SU-DHL-6 (cell line): ENCODE measurements at regions not wholly inside any gene's neighbourhood (a gene's known extent, or its start where the extent isn't known, plus 50 kb on each side); places are given as distances from the start of the nearest gene placed in this dataset.

ENCODE experiments used
- H2AFZ ChIP-seq: fragments of 200-600 bp; sonication (generic); 2 replicates; pipeline ENCODE4 v1.6.1; 2014; ENCODE audit warnings: low read depth, mild to moderate bottlenecking, moderate library complexity, mixed read lengths, antibody characterized with exemption, low read length; ENCODE audit not compliant: severe bottlenecking
- H3F3A ChIP-seq: fragments of 200-600 bp; shearing (Covaris generic); 2 replicates; pipeline ENCODE4 v1.6.0; 2016; ENCODE audit warnings: antibody characterized with exemption, mild to moderate bottlenecking; ENCODE audit not compliant: insufficient read depth
- H3K27ac ChIP-seq: fragments of 200-600 bp; sonication (generic); 2 replicates; pipeline ENCODE4 v1.5.1; 2016; ENCODE audit warnings: low read depth, mild to moderate bottlenecking, low read length, moderate library complexity, mixed read lengths
- H3K27me3 ChIP-seq: fragments of 200-600 bp; sonication (generic), shearing (Covaris generic); 2 replicates; pipeline ENCODE4 v1.6.0; 2014; ENCODE audit warnings: mild to moderate bottlenecking, low read length
- H3K36me3 ChIP-seq: fragments of 200-600 bp; sonication (generic); 2 replicates; pipeline ENCODE4 v1.6.1; 2014; ENCODE audit warnings: mild to moderate bottlenecking, low read length, mixed read lengths
- H3K4me2 ChIP-seq: fragments of 300-600, 200-600 bp; shearing (Covaris generic), sonication (generic); 2 replicates; pipeline ENCODE4 v1.6.0; 2014; ENCODE audit warnings: low read length, low read depth, mild to moderate bottlenecking; ENCODE audit not compliant: poor library complexity, severe bottlenecking
- H3K4me3 ChIP-seq: fragments of 200-600 bp; sonication (generic); 2 replicates; pipeline ENCODE4 v1.5.1; 2014; ENCODE audit warnings: antibody characterized with exemption, low read length, mild to moderate bottlenecking, mixed read lengths; ENCODE audit not compliant: insufficient read depth, poor library complexity, severe bottlenecking
- H3K79me2 ChIP-seq: fragments of 200-600 bp; sonication (generic); 2 replicates; pipeline ENCODE4 v1.6.1; 2014; ENCODE audit warnings: mild to moderate bottlenecking, low read length, moderate library complexity; ENCODE audit not compliant: insufficient read depth
- H3K9ac ChIP-seq: fragments of 200-600 bp; sonication (generic); 2 replicates; pipeline ENCODE4 v1.7.0; 2014; ENCODE audit warnings: mild to moderate bottlenecking, low read length
- H3K9me2 ChIP-seq: fragments of 200-600 bp; sonication (generic); replicated peaks from 2 replicates; pipeline ENCODE4 v1.6.1; 2014; ENCODE audit warnings: low read length; ENCODE audit not compliant: insufficient read depth
- H3K9me3 ChIP-seq: fragments of 200-600 bp; sonication (generic); 2 replicates; pipeline ENCODE4 v1.6.1; 2014; ENCODE audit warnings: low read length, mixed read lengths; ENCODE audit not compliant: insufficient read depth
- H4K20me1 ChIP-seq: fragments of 200-600 bp; sonication (generic); 2 replicates; pipeline ENCODE4 v1.6.1; 2014; ENCODE audit warnings: low read depth, mild to moderate bottlenecking, antibody characterized with exemption, low read length, moderate library complexity, mixed read lengths
- CTCF ChIP-seq: fragments of 200-600 bp; sonication (generic); IDR thresholded peaks from one replicate; pipeline ENCODE4 v1.5.1; 2017; ENCODE audit warnings: antibody characterized with exemption, mild to moderate bottlenecking, low read length, moderate library complexity; ENCODE audit not compliant: insufficient read depth, poor library complexity, severe bottlenecking
- EZH2phosphoT487 ChIP-seq: fragments of 200-600 bp; sonication (generic), shearing (Covaris generic); conservative IDR thresholded peaks from 2 replicates; pipeline ENCODE4 v1.6.1; 2018; ENCODE audit warnings: mild to moderate bottlenecking, antibody characterized with exemption, low read length, moderate library complexity, mixed read lengths

DNA sequence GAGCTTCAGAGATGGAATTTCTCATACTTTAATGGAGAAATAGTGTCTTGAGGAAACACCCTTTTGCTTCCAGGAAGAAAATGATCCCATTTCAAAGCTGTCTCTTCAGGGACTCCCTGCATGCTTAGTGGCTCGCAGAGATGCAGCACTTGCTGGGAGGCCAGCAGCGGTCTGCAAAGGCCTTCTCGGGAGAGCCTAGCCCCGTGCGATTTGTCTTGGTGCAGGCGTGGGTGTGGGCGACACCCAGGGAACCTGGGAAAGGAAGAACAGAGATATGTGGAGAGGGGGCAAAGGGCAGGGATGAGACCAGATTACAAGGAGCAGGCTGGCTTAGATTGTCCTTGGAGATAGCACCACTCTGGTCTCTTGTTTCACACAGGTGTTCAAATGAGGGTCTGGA lies 352.3 kb upstream of the PODXL start:
- H3F3A ChIP-seq, result no peaks in the 10 kb centered on the region
- H3K27ac ChIP-seq, result no peak overlapping the region
- no peaks in the 10 kb centered on the region for H3K27me3 ChIP-seq
- H3K36me3 ChIP-seq, result no peaks in the 10 kb centered on the region
- H3K4me2 ChIP-seq, result no peak overlapping the region
- no peak overlapping the region for H3K4me3 ChIP-seq
- H3K9me2 ChIP-seq, result no peaks in the 10 kb centered on the region
- no peaks in the 10 kb centered on the region for H4K20me1 ChIP-seq
- no peaks in the 10 kb centered on the region for H3K79me2 ChIP-seq
- TF ChIP-seq CTCF, result no peak
- no peak for TF ChIP-seq EZH2phosphoT487
- H3K9me3 ChIP-seq, result no peaks in the 10 kb centered on the region
- H2AFZ ChIP-seq, result no peak overlapping the region
- H3K9ac ChIP-seq, result no peak overlapping the region

DNA sequence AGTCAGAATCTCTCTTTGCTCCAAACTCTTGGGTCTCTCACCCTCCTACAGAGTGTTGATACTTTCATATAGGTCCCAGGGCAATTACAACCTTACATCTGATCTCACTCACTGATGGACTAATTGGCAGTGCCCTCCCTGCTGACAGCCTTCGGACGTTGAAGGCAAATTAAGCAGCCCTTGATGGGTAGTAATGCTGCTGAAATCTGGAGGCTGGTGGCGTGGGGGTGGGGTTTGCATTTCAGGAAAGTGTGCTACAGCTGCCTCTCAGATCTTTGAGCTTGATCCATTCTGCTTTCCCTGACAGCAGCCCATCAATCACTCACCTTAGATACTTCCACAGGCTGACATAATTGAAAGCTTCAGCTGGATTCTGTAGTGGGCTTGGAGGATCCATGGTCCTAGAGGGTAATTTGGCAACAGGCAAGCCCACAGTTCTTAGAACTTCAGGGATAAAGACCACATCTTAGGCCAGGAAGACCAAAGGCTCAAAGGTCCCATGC lies 349.1 kb upstream of the PODXL start:
- Histone ChIP-seq H2AFZ (no peak overlapping the region), H3K4me2 (no peak overlapping the region), H3K27ac (no peak overlapping the region), H3K9me2 (no peaks in the 10 kb centered on the region), H3K9me3 (peaks cover 3% of the 10 kb centered on the region; the same call in 1 of the 2 replicates), H3K36me3 (no peaks in the 10 kb centered on the region), H3F3A (no peaks in the 10 kb centered on the region), H3K4me3 (no peak overlapping the region), H4K20me1 (no peaks in the 10 kb centered on the region), H3K79me2 (no peaks in the 10 kb centered on the region), H3K9ac (no peak overlapping the region), H3K27me3 (no peaks in the 10 kb centered on the region)
- TF ChIP-seq CTCF (no peak), EZH2phosphoT487 (no peak)

- Histone ChIP-seq H3K9me2 (no peaks in the 10 kb centered on the region), H3K4me3 (no peak overlapping the region), H3K27me3 (no peaks in the 10 kb centered on the region), H3F3A (no peaks in the 10 kb centered on the region), H3K79me2 (no peaks in the 10 kb centered on the region), H2AFZ (no peak overlapping the region), H3K4me2 (no peak overlapping the region), H3K9ac (no peak overlapping the region), H4K20me1 (no peaks in the 10 kb centered on the region), H3K36me3 (no peaks in the 10 kb centered on the region), H3K27ac (no peak overlapping the region), H3K9me3 (peaks cover 3% of the 10 kb centered on the region; the same call in 1 of the 2 replicates)
- TF ChIP-seq EZH2phosphoT487 (no peak), CTCF (no peak)
Measured at GRCh38 chr7:131904760-131905327, 348.4 kb upstream of the PODXL start.
